Panc1 (cell line): ENCODE measurements at regions not wholly inside any gene's neighbourhood (a gene's known extent, or its start where the extent isn't known, plus 50 kb on each side); places are given as distances from the start of the nearest gene placed in this dataset.

Experiments used
- CTCF ChIP-seq: fragments of 450-650 bp; IDR thresholded peaks from 2 replicates; pipeline ENCODE4 v1.5.1; 2017; ENCODE audit warnings: mild to moderate bottlenecking
- POLR2AphosphoS5 ChIP-seq: IDR thresholded peaks from 2 replicates; pipeline ENCODE4 v1.6.1; 2012; ENCODE audit warnings: mild to moderate bottlenecking, low read depth, low read length, moderate library complexity

GRCh38 chr1:182260516-182260915 lies 131.1 kb downstream of the GLUL start:
- TF ChIP-seq POLR2AphosphoS5 (no peak), CTCF (no peak)
